ENCODE measurements at regions not wholly inside any gene's neighbourhood (a gene's known extent, or its start where the extent isn't known, plus 50 kb on each side); places are given as distances from the start of the nearest gene placed in this dataset.

DNA sequence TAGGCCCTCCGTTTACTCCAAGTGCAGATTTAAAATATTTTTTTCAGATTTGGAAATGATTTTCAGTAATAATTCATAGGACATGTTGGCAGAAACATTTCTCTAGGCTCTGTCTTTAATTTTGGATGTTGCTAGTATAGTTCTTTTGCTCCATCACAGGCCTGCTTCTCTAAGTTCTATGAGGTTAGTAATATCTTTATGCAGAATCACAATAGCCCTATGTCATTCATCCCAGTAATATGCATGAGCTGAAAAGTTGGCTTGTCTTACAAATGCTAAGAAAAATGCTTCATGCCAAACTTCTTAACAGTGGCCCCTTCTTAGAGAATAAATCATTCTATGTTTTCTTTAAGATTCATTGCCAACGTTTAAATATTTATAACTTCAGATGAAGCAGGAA, 148.3 kb upstream of the TLL1 start:
- H3K4me1 ChIP-seq, result no peaks in the 10 kb centered on the region
- 83 to 87% (median 83%) methylated on average over 2 of the region's 2 CpGs for WGBS, 4 donors
- no peak for DNase-seq
- no peaks in the 10 kb centered on the region for H3K27me3 ChIP-seq
- H3K9me3 ChIP-seq, result no peaks in the 10 kb centered on the region
- TF ChIP-seq, protein P1, sequence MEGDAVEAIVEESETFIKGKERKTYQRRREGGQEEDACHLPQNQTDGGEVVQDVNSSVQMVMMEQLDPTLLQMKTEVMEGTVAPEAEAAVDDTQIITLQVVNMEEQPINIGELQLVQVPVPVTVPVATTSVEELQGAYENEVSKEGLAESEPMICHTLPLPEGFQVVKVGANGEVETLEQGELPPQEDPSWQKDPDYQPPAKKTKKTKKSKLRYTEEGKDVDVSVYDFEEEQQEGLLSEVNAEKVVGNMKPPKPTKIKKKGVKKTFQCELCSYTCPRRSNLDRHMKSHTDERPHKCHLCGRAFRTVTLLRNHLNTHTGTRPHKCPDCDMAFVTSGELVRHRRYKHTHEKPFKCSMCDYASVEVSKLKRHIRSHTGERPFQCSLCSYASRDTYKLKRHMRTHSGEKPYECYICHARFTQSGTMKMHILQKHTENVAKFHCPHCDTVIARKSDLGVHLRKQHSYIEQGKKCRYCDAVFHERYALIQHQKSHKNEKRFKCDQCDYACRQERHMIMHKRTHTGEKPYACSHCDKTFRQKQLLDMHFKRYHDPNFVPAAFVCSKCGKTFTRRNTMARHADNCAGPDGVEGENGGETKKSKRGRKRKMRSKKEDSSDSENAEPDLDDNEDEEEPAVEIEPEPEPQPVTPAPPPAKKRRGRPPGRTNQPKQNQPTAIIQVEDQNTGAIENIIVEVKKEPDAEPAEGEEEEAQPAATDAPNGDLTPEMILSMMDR (IDR thresholded peaks at IDR 0.05), result no peak
- no peak for TF ChIP-seq POLR2A (IDR thresholded peaks at IDR 0.05)
- no peak overlapping the region for H3K4me3 ChIP-seq
- H3K36me3 ChIP-seq, result no peaks in the 10 kb centered on the region
- H3K27ac ChIP-seq, result no peak overlapping the region
- intact Hi-C loops (cut with DNase I), result no loop called here
- ATAC-seq, result no peak

DNA sequence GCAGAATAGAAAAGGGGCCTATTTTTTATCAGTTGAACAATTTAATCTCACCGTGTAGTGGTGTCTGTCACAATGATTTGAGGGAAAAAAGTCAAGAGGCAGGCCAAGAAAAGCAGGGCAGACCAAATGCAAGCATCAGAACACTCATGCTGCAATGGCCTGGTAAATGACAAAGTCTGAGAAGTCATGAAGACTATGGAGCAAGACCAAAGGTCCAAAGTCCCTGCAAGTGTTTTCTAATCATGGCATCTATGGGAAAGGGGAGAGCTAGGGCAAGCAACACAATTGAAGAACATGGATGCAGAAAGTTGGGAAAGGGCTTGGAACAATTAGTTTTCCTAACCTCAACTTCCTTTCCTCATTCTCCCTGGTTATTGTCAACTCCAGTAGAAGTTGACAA, 147.7 kb upstream of the TLL1 start:
- ATAC-seq, result no peak
- DNase-seq, result no peak
- intact Hi-C loops (cut with DNase I), result no loop called here
- TF ChIP-seq, protein P1 (IDR thresholded peaks at IDR 0.05), result no peak
- no peak for TF ChIP-seq POLR2A (IDR thresholded peaks at IDR 0.05)
- no peaks in the 10 kb centered on the region for H3K4me1 ChIP-seq
- H3K4me3 ChIP-seq, result no peak overlapping the region
- 67 to 73% (median 70%) methylated on average over 1 of the region's 1 CpG for WGBS, 4 donors
- no peak overlapping the region for H3K27ac ChIP-seq
- no peaks in the 10 kb centered on the region for H3K27me3 ChIP-seq
- H3K9me3 ChIP-seq, result no peaks in the 10 kb centered on the region
- H3K36me3 ChIP-seq, result no peaks in the 10 kb centered on the region

GRCh38 chr4:165726831-165727230, 146.2 kb upstream of the TLL1 start:
- WGBS, 4 donors, result 88 to 96% (median 93%) methylated on average over 2 of the region's 2 CpGs
- DNase-seq (no peak), ATAC-seq (no peak)
- Histone ChIP-seq H3K27ac (no peak overlapping the region), H3K4me3 (no peak overlapping the region), H3K27me3 (no peaks in the 10 kb centered on the region), H3K36me3 (no peaks in the 10 kb centered on the region), H3K9me3 (no peaks in the 10 kb centered on the region), H3K4me1 (no peaks in the 10 kb centered on the region)
- TF ChIP-seq, protein P1 (IDR thresholded peaks at IDR 0.05), result no peak
- no peak for TF ChIP-seq POLR2A (IDR thresholded peaks at IDR 0.05)
- intact Hi-C loops (cut with DNase I), result no loop called here

GRCh38 chr4:165737309-165737972, 135.6 kb upstream of the TLL1 start:
- no peak for DNase-seq
- peaks cover 0 to 6% (median 0%) of the 10 kb centered on the region in 12 donors for H3K4me1 ChIP-seq
- H3K4me3 ChIP-seq, result no peak overlapping the region
- no peak for ATAC-seq
- no peaks in the 10 kb centered on the region for H3K27me3 ChIP-seq
- no peak overlapping the region for H3K27ac ChIP-seq
- WGBS, 4 donors, result 59 to 79% (median 64%) methylated on average over 1 of the region's 1 CpG
- intact Hi-C loops (cut with DNase I), result no loop called here
- no peak for TF ChIP-seq POLR2A (IDR thresholded peaks at IDR 0.05)
- TF ChIP-seq, protein P1 (IDR thresholded peaks at IDR 0.05), result no peak
- no peaks in the 10 kb centered on the region for H3K36me3 ChIP-seq
- peaks cover 0 to 6% (median 0%) of the 10 kb centered on the region in 12 donors for H3K9me3 ChIP-seq

All from heart left ventricle (tissue), 16 donors.